Right atrium auricular region (tissue), 2 donors: ENCODE measurements at regions not wholly inside any gene's neighbourhood (a gene's known extent, or its start where the extent isn't known, plus 50 kb on each side); places are given as distances from the start of the nearest gene placed in this dataset.

Source experiments
- DNase-seq: peaks from one replicate; pipeline ENCODE4 v3.0.0-alpha.2; 2019; ENCODE audit warnings: low spot score
- H3K27ac ChIP-seq, 2 donors: fragments of 200-600 bp; sonication (generic); 1 replicate in 1 of 2; 2 replicates in 1 of 2; pipeline ENCODE4 v1.5.1; 2016 to 2019
- H3K27me3 ChIP-seq, 2 donors: fragments of 200-600 bp; sonication (generic); one replicate each; pipeline versions ENCODE4 v1.5.1 to v1.6.0; 2017 to 2019
- H3K36me3 ChIP-seq: fragments of 200-600 bp; sonication (generic); one replicate; pipeline ENCODE4 v1.5.1; 2016
- H3K4me1 ChIP-seq, 2 donors: fragments of 200-600 bp; sonication (generic); one replicate each; pipeline versions ENCODE4 v1.5.1 to v1.6.0; 2017 to 2019
- H3K4me3 ChIP-seq, 2 donors: fragments of 200-600 bp; sonication (generic); 1 replicate in 1 of 2; 2 replicates in 1 of 2; pipeline ENCODE4 v1.5.1; 2017 to 2019; ENCODE audit warnings: mild to moderate bottlenecking in 1 of 2, moderate library complexity in 1 of 2
- H3K9me3 ChIP-seq, 2 donors: fragments of 200-600 bp; sonication (generic); one replicate each; pipeline ENCODE4 v1.5.1; 2019
- CTCF ChIP-seq, 2 donors: fragments of 200-600 bp; sonication (generic); IDR thresholded peaks; one replicate each; pipeline ENCODE4 v1.5.1; 2019; ENCODE audit warnings: antibody characterized with exemption in 2 of 2

- Histone ChIP-seq H3K27ac (no peak overlapping the region), H3K4me3 (no peak overlapping the region), H3K27me3 (peaks cover 0 to 6% of the 10 kb centered on the region in 2 donors), H3K36me3 (no peaks in the 10 kb centered on the region), H3K9me3 (no peaks in the 10 kb centered on the region), H3K4me1 (peaks cover 0 to 6% of the 10 kb centered on the region in 2 donors)
- TF ChIP-seq CTCF (IDR thresholded peaks at IDR 0.05) = no peak
- DNase-seq = peak; percentile 50
Measured at GRCh38 chr2:129927696-129928095, 51.8 kb upstream of the RAB6C start.

GRCh38 chr2:129929321-129930290 lies 49.9 kb upstream of the RAB6C start:
- Histone ChIP-seq H3K9me3 (no peaks in the 10 kb centered on the region), H3K36me3 (no peaks in the 10 kb centered on the region), H3K27ac (peak overlapping the region; percentile 27 to 35), H3K4me1 (no peaks in the 10 kb centered on the region), H3K4me3 (no peak overlapping the region), H3K27me3 (no peaks in the 10 kb centered on the region)
- DNase-seq = peak; percentile 57
- no peak for TF ChIP-seq CTCF (IDR thresholded peaks at IDR 0.05)
